Effector memory CD4-positive, alpha-beta T cell (primary cell): ENCODE measurements at regions not wholly inside any gene's neighbourhood (a gene's known extent, or its start where the extent isn't known, plus 50 kb on each side); places are given as distances from the start of the nearest gene placed in this dataset.

ENCODE experiments used
- DNase-seq, 3 donors: peaks; one replicate each; pipeline ENCODE4 v3.0.0-alpha.2; 2020
- H3K27ac ChIP-seq: 2 replicates; pipeline ENCODE4 v1.7.0; 2013; ENCODE audit warnings: mild to moderate bottlenecking, low read length, moderate library complexity; ENCODE audit not compliant: insufficient read depth, poor library complexity, severe bottlenecking
- H3K27me3 ChIP-seq: replicated peaks from 2 replicates; pipeline ENCODE4 v1.7.0; 2013; ENCODE audit warnings: mild to moderate bottlenecking, low read length; ENCODE audit not compliant: insufficient read depth, control insufficient read depth, poor library complexity, severe bottlenecking
- H3K36me3 ChIP-seq: 2 replicates; pipeline ENCODE4 v1.7.0; 2013; ENCODE audit warnings: mild to moderate bottlenecking, low read length, moderate library complexity; ENCODE audit not compliant: control insufficient read depth, insufficient read depth
- H3K4me1 ChIP-seq: 2 replicates; pipeline ENCODE4 v1.7.0; 2013; ENCODE audit warnings: low read length, mild to moderate bottlenecking; ENCODE audit not compliant: control insufficient read depth, insufficient read depth, poor library complexity, severe bottlenecking
- H3K4me3 ChIP-seq: 2 replicates; pipeline ENCODE4 v1.7.0; 2013; ENCODE audit warnings: low read length, low read depth, mild to moderate bottlenecking; ENCODE audit not compliant: insufficient read depth, poor library complexity, severe bottlenecking
- H3K9me3 ChIP-seq: 2 replicates; pipeline ENCODE4 v1.7.0; 2013; ENCODE audit warnings: mild to moderate bottlenecking, low read length, moderate library complexity; ENCODE audit not compliant: control insufficient read depth

GRCh38 chr12:124680863-124681778 lies 113.7 kb upstream of the NCOR2 start:
- Histone ChIP-seq H3K9me3 (no peaks in the 10 kb centered on the region), H3K27me3 (no peaks in the 10 kb centered on the region), H3K4me3 (no peak overlapping the region), H3K36me3 (no peaks in the 10 kb centered on the region), H3K27ac (no peak overlapping the region), H3K4me1 (no peaks in the 10 kb centered on the region)
- DNase-seq, result no peak

- Histone ChIP-seq H3K9me3 (no peaks in the 10 kb centered on the region), H3K36me3 (no peaks in the 10 kb centered on the region), H3K4me3 (no peak overlapping the region), H3K27ac (no peak overlapping the region), H3K4me1 (no peaks in the 10 kb centered on the region), H3K27me3 (no peaks in the 10 kb centered on the region)
- DNase-seq, result no peak
Observed at GRCh38 chr12:124679533-124680371, 112.3 kb upstream of the NCOR2 start.

DNA sequence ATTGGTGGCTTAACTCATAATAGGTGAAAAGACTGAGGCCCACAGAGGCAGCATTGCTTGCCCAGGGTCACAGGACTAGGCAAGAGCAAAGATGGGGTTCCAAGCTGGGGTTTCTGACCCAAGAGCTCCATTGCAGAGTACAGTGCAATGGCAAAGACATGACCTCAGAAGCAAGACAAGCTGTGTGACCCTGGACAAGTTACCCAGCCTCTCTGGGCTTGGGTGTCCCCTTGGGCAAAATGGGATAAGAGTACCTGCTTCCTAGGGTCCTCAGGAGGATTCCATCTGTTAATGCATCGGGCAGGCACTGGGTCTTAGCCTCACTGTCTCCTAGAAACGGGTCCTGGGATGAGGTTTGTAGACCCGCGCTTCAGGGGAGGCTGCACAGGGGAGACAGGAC lies 111.6 kb upstream of the NCOR2 start:
- Histone ChIP-seq H3K36me3 (no peaks in the 10 kb centered on the region), H3K27me3 (no peaks in the 10 kb centered on the region), H3K4me3 (no peak overlapping the region), H3K4me1 (no peaks in the 10 kb centered on the region), H3K27ac (no peak overlapping the region), H3K9me3 (no peaks in the 10 kb centered on the region)
- DNase-seq, result no peak

GRCh38 chr12:124678421-124678893 lies 111.0 kb upstream of the NCOR2 start:
- Histone ChIP-seq H3K4me1 (no peaks in the 10 kb centered on the region), H3K27ac (no peak overlapping the region), H3K36me3 (no peaks in the 10 kb centered on the region), H3K27me3 (no peaks in the 10 kb centered on the region), H3K4me3 (no peak overlapping the region), H3K9me3 (no peaks in the 10 kb centered on the region)
- DNase-seq, result no peak

GRCh38 chr12:124677552-124678356 lies 110.3 kb upstream of the NCOR2 start:
- H3K27me3 ChIP-seq, result no peaks in the 10 kb centered on the region
- no peak overlapping the region for H3K4me3 ChIP-seq
- H3K36me3 ChIP-seq, result no peaks in the 10 kb centered on the region
- H3K27ac ChIP-seq, result no peak overlapping the region
- no peaks in the 10 kb centered on the region for H3K9me3 ChIP-seq
- no peak for DNase-seq
- H3K4me1 ChIP-seq, result no peaks in the 10 kb centered on the region

GRCh38 chr12:124676714-124677462 lies 109.5 kb upstream of the NCOR2 start:
- no peaks in the 10 kb centered on the region for H3K27me3 ChIP-seq
- H3K36me3 ChIP-seq, result no peaks in the 10 kb centered on the region
- no peak for DNase-seq
- H3K4me1 ChIP-seq, result no peaks in the 10 kb centered on the region
- H3K27ac ChIP-seq, result no peak overlapping the region
- H3K4me3 ChIP-seq, result no peak overlapping the region
- H3K9me3 ChIP-seq, result no peaks in the 10 kb centered on the region

- Histone ChIP-seq H3K36me3 (no peaks in the 10 kb centered on the region), H3K27ac (no peak overlapping the region), H3K4me3 (no peak overlapping the region), H3K27me3 (no peaks in the 10 kb centered on the region), H3K9me3 (no peaks in the 10 kb centered on the region), H3K4me1 (no peaks in the 10 kb centered on the region)
- DNase-seq, result no peak
Observed at GRCh38 chr12:124675881-124676713, 108.7 kb upstream of the NCOR2 start.

DNA sequence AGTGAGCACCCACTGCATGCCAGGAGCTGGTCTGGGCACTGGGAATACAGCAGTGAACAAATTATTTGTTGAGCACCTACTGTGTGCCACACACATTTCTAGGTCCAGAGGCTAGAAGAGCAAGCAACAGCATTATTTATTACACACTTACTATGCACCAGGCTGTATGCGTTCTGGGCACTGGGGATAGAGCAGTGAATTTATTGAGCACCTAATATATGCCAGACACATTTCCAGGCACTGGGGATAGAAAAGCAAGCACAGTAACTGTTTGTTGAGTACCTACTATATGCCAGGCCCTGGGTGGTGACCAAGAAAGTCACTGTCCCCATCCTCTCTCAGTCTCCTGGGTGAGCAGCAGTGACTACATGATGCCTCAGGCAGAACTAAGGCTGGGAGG lies 107.5 kb upstream of the NCOR2 start:
- Histone ChIP-seq H3K36me3 (no peaks in the 10 kb centered on the region), H3K9me3 (no peaks in the 10 kb centered on the region), H3K4me3 (no peak overlapping the region), H3K4me1 (no peaks in the 10 kb centered on the region), H3K27me3 (no peaks in the 10 kb centered on the region), H3K27ac (no peak overlapping the region)
- DNase-seq, result no peak
